Fibroblast of lung (primary cell): ENCODE measurements at regions not wholly inside any gene's neighbourhood (a gene's known extent, or its start where the extent isn't known, plus 50 kb on each side); places are given as distances from the start of the nearest gene placed in this dataset.

Experiments used
- CTCF ChIP-seq, 2 donors: IDR thresholded peaks in 1 of 2; conservative IDR thresholded peaks in 1 of 2; 1 replicate in 1 of 2; 2 replicates in 1 of 2; pipeline ENCODE4 v1.5.1; 2011 to 2012; ENCODE audit warnings: low read length in 2 of 2, control low read depth in 1 of 2, inconsistent platforms in 1 of 2, low read depth in 1 of 2, mild to moderate bottlenecking in 1 of 2
- EZH2 ChIP-seq: IDR thresholded peaks from 2 replicates; pipeline ENCODE4 v1.5.1; 2012; ENCODE audit warnings: low read length, control low read depth, mild to moderate bottlenecking; ENCODE audit errors: missing control alignments

GRCh38 chrX:13123857-13124345 is 79.5 kb upstream of the FAM9C start:
- no peak for TF ChIP-seq EZH2
- no peak for TF ChIP-seq CTCF (conservative IDR thresholded peaks at IDR 0.05 in 1 of 2, IDR thresholded peaks at IDR 0.05 in 1 of 2; ENCODE audit: low read depth in 1 of 2, low read length in 2 of 2)
